ENCODE measurements at regions not wholly inside any gene's neighbourhood (a gene's known extent, or its start where the extent isn't known, plus 50 kb on each side); places are given as distances from the start of the nearest gene placed in this dataset.

GRCh38 chr11:16494918-16495691, 138.8 kb upstream of the SOX6 start:
- Histone ChIP-seq H2AK5ac (ENCODE audit: low read length) (no peak overlapping the region), H4K5ac (ENCODE audit: low read length) (no peak overlapping the region), H3K56ac (ENCODE audit: low read length) (no peak overlapping the region), H3K4me3 (ENCODE audit: low read length) (no peak overlapping the region), H3K9ac (ENCODE audit: low read length) (no peak overlapping the region), H2BK15ac (replicated peaks; ENCODE audit: low read depth) (no peak overlapping the region), H3K4me2 (ENCODE audit: low read length) (no peak overlapping the region), H4K8ac (ENCODE audit: low read depth, low read length) (no peak overlapping the region), H3K36me3 (ENCODE audit: control insufficient read depth, insufficient read depth, low read length) (no peaks in the 10 kb centered on the region), H3K4ac (ENCODE audit: low read depth, low read length) (no peak overlapping the region), H3K23ac (ENCODE audit: low read length) (no peak overlapping the region), H2BK5ac (ENCODE audit: low read length) (no peak overlapping the region), H3K79me2 (ENCODE audit: control insufficient read depth, insufficient read depth, low read length) (no peaks in the 10 kb centered on the region), H3K18ac (ENCODE audit: low read length) (no peak overlapping the region), H3K79me1 (ENCODE audit: low read length) (no peaks in the 10 kb centered on the region), H2BK120ac (ENCODE audit: low read depth, low read length) (no peak overlapping the region), H3K4me1 (ENCODE audit: control insufficient read depth, low read depth, low read length) (no peaks in the 10 kb centered on the region), H3K27me3 (ENCODE audit: insufficient read depth, low read length, poor library complexity) (no peaks in the 10 kb centered on the region), H3K27ac (ENCODE audit: low read depth, low read length) (no peak overlapping the region)
- DNase-seq = no peak

- Histone ChIP-seq H3K79me2 (ENCODE audit: control insufficient read depth, insufficient read depth, low read length) (no peaks in the 10 kb centered on the region), H3K4me3 (ENCODE audit: low read length) (no peak overlapping the region), H2BK15ac (replicated peaks; ENCODE audit: low read depth) (no peak overlapping the region), H3K4ac (ENCODE audit: low read depth, low read length) (no peak overlapping the region), H3K23ac (ENCODE audit: low read length) (no peak overlapping the region), H3K27me3 (ENCODE audit: insufficient read depth, low read length, poor library complexity) (no peaks in the 10 kb centered on the region), H3K9ac (ENCODE audit: low read length) (no peak overlapping the region), H4K5ac (ENCODE audit: low read length) (no peak overlapping the region), H3K27ac (ENCODE audit: low read depth, low read length) (no peak overlapping the region), H3K36me3 (ENCODE audit: control insufficient read depth, insufficient read depth, low read length) (no peaks in the 10 kb centered on the region), H3K79me1 (ENCODE audit: low read length) (no peaks in the 10 kb centered on the region), H2BK5ac (ENCODE audit: low read length) (no peak overlapping the region), H3K4me2 (ENCODE audit: low read length) (no peak overlapping the region), H3K56ac (ENCODE audit: low read length) (no peak overlapping the region), H2BK120ac (ENCODE audit: low read depth, low read length) (no peak overlapping the region), H3K4me1 (ENCODE audit: control insufficient read depth, low read depth, low read length) (no peaks in the 10 kb centered on the region), H2AK5ac (ENCODE audit: low read length) (no peak overlapping the region), H4K8ac (ENCODE audit: low read depth, low read length) (no peak overlapping the region), H3K18ac (ENCODE audit: low read length) (no peak overlapping the region)
- DNase-seq = no peak
- no CpG with 5 or more reads among the region's 7 CpGs for WGBS (ENCODE audit: extremely low coverage, insufficient coverage, low lambda C conversion rate)
Observed at GRCh38 chr11:16484434-16484833, 128.1 kb upstream of the SOX6 start.

- H2BK5ac ChIP-seq (ENCODE audit: low read length) = no peak overlapping the region
Observed at GRCh38 chr11:16474659-16475058, 118.3 kb upstream of the SOX6 start.

DNA sequence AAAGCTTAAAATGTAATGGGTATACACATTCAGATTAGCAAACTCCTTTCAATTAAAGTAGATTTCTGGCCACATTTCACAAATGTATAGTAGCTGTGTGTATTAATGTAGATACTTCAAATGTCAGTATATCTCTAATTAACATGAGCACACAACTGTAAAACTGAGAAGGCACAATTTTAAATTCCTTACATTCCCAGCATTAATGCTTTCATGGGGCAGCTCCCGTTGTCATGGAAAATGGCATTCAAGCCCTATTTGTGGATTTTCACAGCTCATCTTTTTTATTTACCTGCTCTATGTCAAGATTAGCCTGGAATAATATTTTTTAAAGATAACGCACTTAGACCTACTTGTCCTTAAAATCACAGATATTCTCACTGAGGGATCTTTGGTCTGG, 113.6 kb upstream of the SOX6 start:
- H3K27ac ChIP-seq (ENCODE audit: low read depth, low read length) = no peak overlapping the region
- no peak overlapping the region for H3K9ac ChIP-seq (ENCODE audit: low read length)

More at GRCh38 chr11:16474659-16475058, 118.3 kb upstream of the SOX6 start:
- no peaks in the 10 kb centered on the region for H3K27me3 ChIP-seq (ENCODE audit: insufficient read depth, low read length, poor library complexity)
- H3K36me3 ChIP-seq (ENCODE audit: control insufficient read depth, insufficient read depth, low read length) = no peaks in the 10 kb centered on the region
- H3K9ac ChIP-seq (ENCODE audit: low read length) = no peak overlapping the region
- no peak overlapping the region for H2AK5ac ChIP-seq (ENCODE audit: low read length)
- H3K18ac ChIP-seq (ENCODE audit: low read length) = no peak overlapping the region
- H3K4me3 ChIP-seq (ENCODE audit: low read length) = no peak overlapping the region
- no peak overlapping the region for H2BK120ac ChIP-seq (ENCODE audit: low read depth, low read length)
- no CpG with 5 or more reads among the region's 2 CpGs for WGBS (ENCODE audit: extremely low coverage, insufficient coverage, low lambda C conversion rate)
- no peak overlapping the region for H4K5ac ChIP-seq (ENCODE audit: low read length)
- no peak overlapping the region for H4K8ac ChIP-seq (ENCODE audit: low read depth, low read length)
- H3K4me2 ChIP-seq (ENCODE audit: low read length) = no peak overlapping the region
- no peak for DNase-seq
- no peak overlapping the region for H3K56ac ChIP-seq (ENCODE audit: low read length)
- no peaks in the 10 kb centered on the region for H3K4me1 ChIP-seq (ENCODE audit: control insufficient read depth, low read depth, low read length)
- H3K27ac ChIP-seq (ENCODE audit: low read depth, low read length) = no peak overlapping the region
- H3K79me2 ChIP-seq (ENCODE audit: control insufficient read depth, insufficient read depth, low read length) = no peaks in the 10 kb centered on the region
- H3K4ac ChIP-seq (ENCODE audit: low read depth, low read length) = no peak overlapping the region
- no peak overlapping the region for H3K23ac ChIP-seq (ENCODE audit: low read length)
- H2BK15ac ChIP-seq (replicated peaks; ENCODE audit: low read depth) = no peak overlapping the region
- H3K79me1 ChIP-seq (ENCODE audit: low read length) = no peaks in the 10 kb centered on the region

GRCh38 chr11:16468735-16469453, 112.5 kb upstream of the SOX6 start:
- Histone ChIP-seq H3K4ac (ENCODE audit: low read depth, low read length) (no peak overlapping the region), H2AK5ac (ENCODE audit: low read length) (no peak overlapping the region), H3K79me2 (ENCODE audit: control insufficient read depth, insufficient read depth, low read length) (no peaks in the 10 kb centered on the region), H3K56ac (ENCODE audit: low read length) (no peak overlapping the region), H2BK5ac (ENCODE audit: low read length) (no peak overlapping the region), H3K23ac (ENCODE audit: low read length) (no peak overlapping the region), H2BK15ac (replicated peaks; ENCODE audit: low read depth) (no peak overlapping the region), H3K4me3 (ENCODE audit: low read length) (no peak overlapping the region), H3K9ac (ENCODE audit: low read length) (no peak overlapping the region), H3K36me3 (ENCODE audit: control insufficient read depth, insufficient read depth, low read length) (no peaks in the 10 kb centered on the region), H4K5ac (ENCODE audit: low read length) (no peak overlapping the region), H3K4me1 (ENCODE audit: control insufficient read depth, low read depth, low read length) (no peaks in the 10 kb centered on the region), H3K79me1 (ENCODE audit: low read length) (no peaks in the 10 kb centered on the region), H3K27ac (ENCODE audit: low read depth, low read length) (no peak overlapping the region), H3K27me3 (ENCODE audit: insufficient read depth, low read length, poor library complexity) (no peaks in the 10 kb centered on the region), H4K8ac (ENCODE audit: low read depth, low read length) (no peak overlapping the region), H2BK120ac (ENCODE audit: low read depth, low read length) (no peak overlapping the region), H3K4me2 (ENCODE audit: low read length) (no peak overlapping the region), H3K18ac (ENCODE audit: low read length) (no peak overlapping the region)
- DNase-seq = no peak
- no CpG with 5 or more reads among the region's 5 CpGs for WGBS (ENCODE audit: extremely low coverage, insufficient coverage, low lambda C conversion rate)

More for the DNA sequence above, 113.6 kb upstream of the SOX6 start:
- Histone ChIP-seq H4K8ac (ENCODE audit: low read depth, low read length) (no peak overlapping the region), H2AK5ac (ENCODE audit: low read length) (no peak overlapping the region), H3K4me3 (ENCODE audit: low read length) (no peak overlapping the region), H3K36me3 (ENCODE audit: control insufficient read depth, insufficient read depth, low read length) (no peaks in the 10 kb centered on the region), H2BK120ac (ENCODE audit: low read depth, low read length) (no peak overlapping the region), H3K27me3 (ENCODE audit: insufficient read depth, low read length, poor library complexity) (no peaks in the 10 kb centered on the region), H3K23ac (ENCODE audit: low read length) (no peak overlapping the region), H2BK5ac (ENCODE audit: low read length) (no peak overlapping the region), H3K4me1 (ENCODE audit: control insufficient read depth, low read depth, low read length) (no peaks in the 10 kb centered on the region), H3K4ac (ENCODE audit: low read depth, low read length) (no peak overlapping the region), H3K79me2 (ENCODE audit: control insufficient read depth, insufficient read depth, low read length) (no peaks in the 10 kb centered on the region), H3K18ac (ENCODE audit: low read length) (no peak overlapping the region), H3K56ac (ENCODE audit: low read length) (no peak overlapping the region), H4K5ac (ENCODE audit: low read length) (no peak overlapping the region), H2BK15ac (replicated peaks; ENCODE audit: low read depth) (no peak overlapping the region), H3K79me1 (ENCODE audit: low read length) (no peaks in the 10 kb centered on the region), H3K4me2 (ENCODE audit: low read length) (no peak overlapping the region)
- WGBS (ENCODE audit: extremely low coverage, insufficient coverage, low lambda C conversion rate) = no CpG with 5 or more reads among the region's 2 CpGs
- DNase-seq = peak; percentile 71
